SU-DHL-6 (cell line): ENCODE measurements at regions not wholly inside any gene's neighbourhood (a gene's known extent, or its start where the extent isn't known, plus 50 kb on each side); places are given as distances from the start of the nearest gene placed in this dataset.

Experiments
- H2AFZ ChIP-seq: fragments of 200-600 bp; sonication (generic); 2 replicates; pipeline ENCODE4 v1.6.1; 2014; ENCODE audit warnings: low read depth, mild to moderate bottlenecking, moderate library complexity, mixed read lengths, antibody characterized with exemption, low read length; ENCODE audit not compliant: severe bottlenecking
- H3F3A ChIP-seq: fragments of 200-600 bp; shearing (Covaris generic); 2 replicates; pipeline ENCODE4 v1.6.0; 2016; ENCODE audit warnings: antibody characterized with exemption, mild to moderate bottlenecking; ENCODE audit not compliant: insufficient read depth
- H3K27ac ChIP-seq: fragments of 200-600 bp; sonication (generic); 2 replicates; pipeline ENCODE4 v1.5.1; 2016; ENCODE audit warnings: low read depth, mild to moderate bottlenecking, low read length, moderate library complexity, mixed read lengths
- H3K27me3 ChIP-seq: fragments of 200-600 bp; sonication (generic), shearing (Covaris generic); 2 replicates; pipeline ENCODE4 v1.6.0; 2014; ENCODE audit warnings: mild to moderate bottlenecking, low read length
- H3K36me3 ChIP-seq: fragments of 200-600 bp; sonication (generic); 2 replicates; pipeline ENCODE4 v1.6.1; 2014; ENCODE audit warnings: mild to moderate bottlenecking, low read length, mixed read lengths
- H3K4me2 ChIP-seq: fragments of 300-600, 200-600 bp; shearing (Covaris generic), sonication (generic); 2 replicates; pipeline ENCODE4 v1.6.0; 2014; ENCODE audit warnings: low read length, low read depth, mild to moderate bottlenecking; ENCODE audit not compliant: poor library complexity, severe bottlenecking
- H3K4me3 ChIP-seq: fragments of 200-600 bp; sonication (generic); 2 replicates; pipeline ENCODE4 v1.5.1; 2014; ENCODE audit warnings: antibody characterized with exemption, low read length, mild to moderate bottlenecking, mixed read lengths; ENCODE audit not compliant: insufficient read depth, poor library complexity, severe bottlenecking
- H3K79me2 ChIP-seq: fragments of 200-600 bp; sonication (generic); 2 replicates; pipeline ENCODE4 v1.6.1; 2014; ENCODE audit warnings: mild to moderate bottlenecking, low read length, moderate library complexity; ENCODE audit not compliant: insufficient read depth
- H3K9ac ChIP-seq: fragments of 200-600 bp; sonication (generic); 2 replicates; pipeline ENCODE4 v1.7.0; 2014; ENCODE audit warnings: mild to moderate bottlenecking, low read length
- H3K9me2 ChIP-seq: fragments of 200-600 bp; sonication (generic); replicated peaks from 2 replicates; pipeline ENCODE4 v1.6.1; 2014; ENCODE audit warnings: low read length; ENCODE audit not compliant: insufficient read depth
- H3K9me3 ChIP-seq: fragments of 200-600 bp; sonication (generic); 2 replicates; pipeline ENCODE4 v1.6.1; 2014; ENCODE audit warnings: low read length, mixed read lengths; ENCODE audit not compliant: insufficient read depth
- H4K20me1 ChIP-seq: fragments of 200-600 bp; sonication (generic); 2 replicates; pipeline ENCODE4 v1.6.1; 2014; ENCODE audit warnings: low read depth, mild to moderate bottlenecking, antibody characterized with exemption, low read length, moderate library complexity, mixed read lengths
- EZH2phosphoT487 ChIP-seq: fragments of 200-600 bp; sonication (generic), shearing (Covaris generic); conservative IDR thresholded peaks from 2 replicates; pipeline ENCODE4 v1.6.1; 2018; ENCODE audit warnings: mild to moderate bottlenecking, antibody characterized with exemption, low read length, moderate library complexity, mixed read lengths
- TF ChIP-seq, protein P1 (sequence below): fragments of 200-600 bp; sonication (generic); IDR thresholded peaks from one replicate; pipeline ENCODE4 v1.5.1; 2017; ENCODE audit warnings: antibody characterized with exemption, mild to moderate bottlenecking, low read length, moderate library complexity; ENCODE audit not compliant: insufficient read depth, poor library complexity, severe bottlenecking

GRCh38 chr7:50220273-50220672 is 84.2 kb upstream of the IKZF1 start:
- TF ChIP-seq EZH2phosphoT487: no peak
- TF ChIP-seq, protein P1, sequence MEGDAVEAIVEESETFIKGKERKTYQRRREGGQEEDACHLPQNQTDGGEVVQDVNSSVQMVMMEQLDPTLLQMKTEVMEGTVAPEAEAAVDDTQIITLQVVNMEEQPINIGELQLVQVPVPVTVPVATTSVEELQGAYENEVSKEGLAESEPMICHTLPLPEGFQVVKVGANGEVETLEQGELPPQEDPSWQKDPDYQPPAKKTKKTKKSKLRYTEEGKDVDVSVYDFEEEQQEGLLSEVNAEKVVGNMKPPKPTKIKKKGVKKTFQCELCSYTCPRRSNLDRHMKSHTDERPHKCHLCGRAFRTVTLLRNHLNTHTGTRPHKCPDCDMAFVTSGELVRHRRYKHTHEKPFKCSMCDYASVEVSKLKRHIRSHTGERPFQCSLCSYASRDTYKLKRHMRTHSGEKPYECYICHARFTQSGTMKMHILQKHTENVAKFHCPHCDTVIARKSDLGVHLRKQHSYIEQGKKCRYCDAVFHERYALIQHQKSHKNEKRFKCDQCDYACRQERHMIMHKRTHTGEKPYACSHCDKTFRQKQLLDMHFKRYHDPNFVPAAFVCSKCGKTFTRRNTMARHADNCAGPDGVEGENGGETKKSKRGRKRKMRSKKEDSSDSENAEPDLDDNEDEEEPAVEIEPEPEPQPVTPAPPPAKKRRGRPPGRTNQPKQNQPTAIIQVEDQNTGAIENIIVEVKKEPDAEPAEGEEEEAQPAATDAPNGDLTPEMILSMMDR: no peak
- Histone ChIP-seq H3K79me2 (no peaks in the 10 kb centered on the region), H3F3A (no peaks in the 10 kb centered on the region), H3K9ac (no peak overlapping the region), H3K4me2 (no peak overlapping the region), H3K9me2 (no peaks in the 10 kb centered on the region), H3K36me3 (peaks cover 17% of the 10 kb centered on the region), H4K20me1 (no peaks in the 10 kb centered on the region), H2AFZ (no peak overlapping the region), H3K27me3 (no peaks in the 10 kb centered on the region), H3K9me3 (peaks cover 20% of the 10 kb centered on the region; the same call in 1 of the 2 replicates), H3K27ac (no peak overlapping the region), H3K4me3 (no peak overlapping the region)

GRCh38 chr7:50217821-50218281 is 86.7 kb upstream of the IKZF1 start:
- Histone ChIP-seq H3K27me3 (no peaks in the 10 kb centered on the region), H3K9ac (no peak overlapping the region), H2AFZ (no peak overlapping the region), H3K4me3 (no peak overlapping the region), H3K9me3 (peaks cover 18% of the 10 kb centered on the region; the same call in 1 of the 2 replicates), H3K79me2 (no peaks in the 10 kb centered on the region), H3K27ac (no peak overlapping the region), H3K9me2 (no peaks in the 10 kb centered on the region), H3F3A (no peaks in the 10 kb centered on the region), H3K4me2 (no peak overlapping the region), H3K36me3 (peaks cover 17% of the 10 kb centered on the region), H4K20me1 (no peaks in the 10 kb centered on the region)
- TF ChIP-seq, protein P1: no peak
- no peak for TF ChIP-seq EZH2phosphoT487

GRCh38 chr7:50217401-50217800 is 87.1 kb upstream of the IKZF1 start:
- Histone ChIP-seq H3K9ac (no peak overlapping the region), H4K20me1 (no peaks in the 10 kb centered on the region), H3K9me2 (no peaks in the 10 kb centered on the region), H3K4me2 (no peak overlapping the region), H3K36me3 (peaks cover 13% of the 10 kb centered on the region), H2AFZ (no peak overlapping the region), H3K4me3 (no peak overlapping the region), H3F3A (no peaks in the 10 kb centered on the region), H3K27ac (no peak overlapping the region), H3K27me3 (no peaks in the 10 kb centered on the region), H3K9me3 (peaks cover 14% of the 10 kb centered on the region; the same call in 1 of the 2 replicates), H3K79me2 (no peaks in the 10 kb centered on the region)
- TF ChIP-seq EZH2phosphoT487: no peak
- TF ChIP-seq, protein P1: no peak
